ENCODE measurements at regions not wholly inside any gene's neighbourhood (a gene's known extent, or its start where the extent isn't known, plus 50 kb on each side); places are given as distances from the start of the nearest gene placed in this dataset.
"Not testable (repeated sequence)": the region's sequence is repeated elsewhere in the genome, so short reads cannot be mapped to it uniquely, and the experiment has no call there.

DNA sequence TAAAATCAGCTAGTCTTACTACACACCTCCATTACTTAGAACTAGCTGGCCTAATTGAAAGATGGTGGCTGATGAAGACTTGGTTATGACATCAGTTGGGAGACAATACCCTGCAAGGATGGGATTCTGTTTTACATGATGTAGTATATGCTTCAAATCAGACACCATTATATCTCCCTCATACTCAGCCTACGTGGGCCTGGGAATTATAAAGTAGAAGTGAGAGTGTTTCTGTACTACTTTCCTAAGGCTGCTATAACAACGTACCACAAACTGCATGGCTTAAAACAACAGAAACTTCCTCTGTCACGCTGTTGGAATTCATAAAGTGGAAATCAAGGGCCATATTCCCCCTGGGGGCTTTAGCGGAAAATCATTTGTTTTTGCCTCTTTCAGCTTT is 190.4 kb downstream of the PAH start:
- no peak for DNase-seq

DNA sequence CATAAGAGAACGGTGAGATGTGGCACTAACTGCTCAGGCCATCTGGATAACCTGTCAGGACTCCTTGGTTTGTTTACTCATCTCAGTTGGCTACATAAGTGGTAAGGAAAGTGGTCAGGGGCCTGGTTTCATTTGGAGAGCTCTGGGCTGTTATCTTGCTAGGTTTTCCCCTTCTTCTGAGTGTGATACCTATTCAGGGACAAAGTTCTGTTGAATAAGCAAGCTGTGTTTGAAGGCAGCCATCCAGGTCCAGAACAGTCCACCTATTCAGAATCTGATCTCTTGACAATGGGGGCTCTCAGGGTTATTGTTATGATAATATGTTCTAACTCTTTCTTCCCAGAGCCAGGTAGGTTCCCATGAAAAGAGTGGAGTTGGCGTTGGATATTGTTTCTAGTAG is 194.9 kb downstream of the PAH start:
- DNase-seq: no peak

DNA sequence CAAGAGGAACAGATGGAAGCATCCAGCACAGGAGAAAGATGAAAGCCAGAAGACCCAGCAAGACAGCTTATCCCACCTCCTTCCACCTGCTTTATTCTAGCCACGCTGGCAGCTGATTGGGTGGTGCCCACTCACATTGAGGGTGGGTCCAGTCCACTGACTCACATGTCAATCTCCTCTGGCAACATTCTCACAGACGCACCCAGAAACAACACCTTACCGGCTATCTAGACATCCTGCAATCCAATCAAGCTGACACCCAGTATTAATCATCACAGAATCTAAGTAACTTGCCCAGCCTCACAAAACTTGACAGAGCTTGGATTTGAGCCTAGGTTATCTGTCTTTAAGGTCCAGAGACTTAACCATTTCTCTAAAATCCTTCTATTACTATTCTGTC is 208.9 kb downstream of the PAH start:
- no peak for DNase-seq

DNA sequence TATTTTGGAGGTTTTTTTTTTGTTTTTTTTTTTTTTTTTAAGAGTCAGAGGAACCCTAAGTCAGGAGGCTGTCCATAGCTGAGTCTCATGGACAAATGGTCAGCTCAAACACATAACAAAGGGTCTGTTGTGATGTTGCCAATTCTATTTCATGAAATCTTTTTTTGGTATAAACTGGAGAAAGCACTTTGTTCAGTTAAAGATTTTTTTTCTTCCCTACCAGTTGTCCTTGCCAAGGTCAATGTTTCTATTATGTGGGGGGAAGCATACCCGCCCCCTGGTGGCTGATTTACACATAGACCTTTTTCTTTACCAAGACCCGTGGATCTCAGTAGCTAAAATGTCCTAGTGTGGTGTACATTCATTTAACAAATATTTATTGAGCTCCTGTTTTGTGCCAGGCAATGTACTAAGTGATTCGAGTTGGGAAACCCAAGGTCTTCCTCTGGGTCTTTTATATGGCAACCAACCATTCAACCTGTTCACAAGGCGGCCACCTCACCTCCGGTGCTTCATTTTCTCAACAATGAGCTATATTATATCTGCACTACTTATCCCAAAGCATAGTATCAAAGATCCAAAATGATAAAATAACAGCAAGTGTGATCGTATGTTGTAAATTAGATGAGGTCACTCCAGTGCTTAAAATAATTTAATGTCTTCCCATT is 214.5 kb downstream of the PAH start:
- peak; percentile 34 for DNase-seq

DNA sequence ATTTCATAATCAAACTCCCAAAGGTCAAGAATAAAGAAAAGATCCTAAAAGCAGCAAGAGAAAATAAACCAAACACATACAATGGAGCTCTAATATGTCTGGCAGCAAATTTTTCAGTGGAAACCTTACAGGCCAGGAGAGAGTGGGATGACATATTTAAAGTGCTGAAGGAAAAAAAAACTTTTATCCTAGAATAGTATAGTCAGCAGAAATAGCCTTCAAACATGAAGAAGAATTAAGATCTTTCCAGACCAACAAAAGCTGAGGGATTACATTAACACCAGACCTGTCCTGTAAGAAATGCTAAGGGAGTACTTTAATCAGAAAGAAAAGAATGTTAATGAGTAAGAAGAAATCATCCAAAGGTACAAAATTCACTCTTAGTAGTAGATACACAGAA is 215.7 kb upstream of the IGF1 start:
- no peak for DNase-seq

DNA sequence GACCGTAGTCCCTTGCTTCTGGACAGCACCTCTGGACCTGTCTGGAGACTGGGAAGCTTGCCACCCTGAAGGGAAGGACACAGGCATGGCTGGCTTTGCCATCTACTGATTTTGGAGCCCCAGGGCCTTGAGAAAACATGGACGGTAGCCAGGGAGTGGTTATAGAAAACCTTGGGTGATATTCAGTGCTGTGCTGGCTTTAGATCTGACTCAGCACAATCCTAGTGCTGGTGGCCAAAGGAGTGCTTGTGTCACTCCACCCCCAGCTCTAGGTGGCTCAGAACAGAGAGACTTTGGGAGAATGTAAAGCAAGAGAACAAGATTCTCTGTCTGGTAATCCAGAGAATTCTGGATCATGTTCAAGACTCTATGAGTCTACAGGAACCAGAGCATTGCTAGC is 214.5 kb upstream of the IGF1 start:
- DNase-seq: no peak

DNA sequence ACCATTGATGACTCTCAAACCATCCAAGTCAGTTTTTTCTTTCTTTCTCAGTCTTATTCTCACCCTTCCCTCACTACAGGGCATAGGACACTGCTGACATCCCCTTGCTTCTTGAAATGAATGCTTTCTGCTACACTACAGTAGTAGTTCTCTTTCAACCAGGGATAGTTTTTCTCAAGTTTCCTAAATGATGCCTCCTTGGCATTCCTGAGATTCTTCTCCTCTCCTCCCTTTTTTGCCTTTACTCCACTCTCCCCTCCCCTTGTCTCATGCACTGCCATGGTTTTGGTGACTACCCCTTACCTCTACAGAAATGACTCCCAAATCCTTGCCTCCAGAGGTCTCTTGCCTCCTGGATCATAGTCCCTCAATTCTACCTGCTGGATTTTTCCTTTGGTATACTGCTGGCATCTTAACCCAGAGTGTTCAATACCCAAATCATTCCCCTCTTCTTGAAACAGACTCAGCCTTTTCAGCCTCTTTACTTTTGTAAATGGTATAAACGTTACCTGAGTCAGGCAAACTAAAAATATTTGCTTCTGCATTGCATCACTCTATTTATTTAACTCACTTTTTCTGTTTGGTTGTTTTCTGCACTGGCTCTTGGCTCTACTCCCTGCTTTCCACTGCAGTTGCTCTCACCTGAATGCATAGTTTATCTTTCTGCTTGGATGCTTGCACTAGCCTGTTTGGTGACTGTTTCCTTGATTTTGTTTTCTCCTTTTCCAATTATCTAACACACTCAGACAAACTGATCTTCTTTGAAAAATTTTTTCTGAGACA is 211.6 kb upstream of the IGF1 start:
- no peak for DNase-seq

DNA sequence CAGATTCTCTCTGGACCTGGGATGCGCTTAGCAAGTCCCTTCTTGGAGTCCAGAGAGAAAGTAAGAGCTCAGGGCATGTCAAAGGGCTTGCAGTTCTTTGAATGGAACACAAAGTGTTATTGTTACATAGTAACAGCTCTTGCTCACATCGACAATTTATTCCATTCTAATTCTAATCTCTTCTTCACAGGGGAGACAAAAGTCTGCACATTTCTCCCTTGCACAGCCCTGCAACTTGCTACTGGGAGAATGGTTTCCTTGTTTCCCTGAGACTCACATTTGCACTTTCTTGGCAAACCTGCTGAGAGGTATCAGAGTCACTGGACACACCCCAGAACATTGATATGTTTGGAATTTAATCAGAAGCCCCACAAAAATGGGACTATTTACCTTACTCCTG is 209.9 kb upstream of the IGF1 start:
- no peak for DNase-seq

DNA sequence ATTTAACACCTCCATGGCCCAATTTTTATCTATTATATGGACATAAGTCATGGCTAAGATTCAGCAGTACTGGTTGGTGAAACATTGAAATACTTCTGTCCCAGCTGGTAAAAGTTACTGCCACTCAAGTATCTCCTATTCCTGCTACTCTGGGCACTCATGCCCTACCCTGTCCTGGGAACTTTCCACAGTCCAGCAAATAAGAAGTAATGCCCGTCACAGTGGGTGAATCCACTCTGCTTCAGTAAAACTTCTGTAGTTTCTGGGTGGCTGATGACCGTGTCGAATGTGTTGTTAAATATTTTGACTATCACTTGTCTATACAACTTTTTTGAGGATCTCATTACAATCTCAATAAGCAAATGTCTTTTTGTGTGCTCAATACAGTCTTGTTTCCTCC is 209.3 kb upstream of the IGF1 start:
- no peak for DNase-seq

DNA sequence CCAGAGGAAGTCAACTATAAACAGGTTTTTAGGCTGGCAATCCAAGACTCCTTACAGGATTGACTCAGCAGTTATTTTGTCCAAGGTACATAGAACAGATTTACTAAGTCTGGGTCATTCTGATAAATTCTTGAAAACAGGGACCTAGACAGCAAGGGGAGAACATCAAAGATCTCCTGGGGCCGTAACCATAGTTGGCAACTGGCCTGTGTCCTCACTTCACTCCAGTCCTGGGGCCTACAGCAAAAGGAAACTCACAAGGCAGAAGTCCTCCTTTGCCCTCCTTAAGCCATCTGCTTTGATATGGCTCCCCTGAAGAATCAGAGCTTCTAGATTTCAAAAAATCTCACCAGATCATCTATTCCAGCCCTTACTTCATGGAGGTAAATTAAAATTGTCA is 207.2 kb upstream of the IGF1 start:
- DNase-seq: no peak

DNA sequence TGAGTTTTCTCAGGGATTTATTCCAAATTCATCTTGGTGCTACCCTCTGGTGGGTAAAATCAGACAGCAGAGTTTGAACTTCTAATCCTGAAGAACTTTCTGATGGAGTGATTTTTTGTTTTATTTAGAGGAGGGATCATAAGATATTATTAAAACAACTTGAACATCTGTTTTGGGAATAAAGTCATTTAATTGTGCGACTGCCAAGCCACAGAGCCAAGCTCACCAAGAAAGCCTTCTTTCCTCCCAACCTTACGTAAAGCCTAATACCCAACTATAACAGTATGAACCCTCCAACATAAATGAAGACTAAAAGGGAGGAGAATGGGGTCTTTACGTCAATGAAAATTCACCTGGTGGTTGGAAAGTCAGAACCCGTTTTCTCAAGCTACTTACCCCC is 205.5 kb upstream of the IGF1 start:
- DNase-seq: no peak

DNA sequence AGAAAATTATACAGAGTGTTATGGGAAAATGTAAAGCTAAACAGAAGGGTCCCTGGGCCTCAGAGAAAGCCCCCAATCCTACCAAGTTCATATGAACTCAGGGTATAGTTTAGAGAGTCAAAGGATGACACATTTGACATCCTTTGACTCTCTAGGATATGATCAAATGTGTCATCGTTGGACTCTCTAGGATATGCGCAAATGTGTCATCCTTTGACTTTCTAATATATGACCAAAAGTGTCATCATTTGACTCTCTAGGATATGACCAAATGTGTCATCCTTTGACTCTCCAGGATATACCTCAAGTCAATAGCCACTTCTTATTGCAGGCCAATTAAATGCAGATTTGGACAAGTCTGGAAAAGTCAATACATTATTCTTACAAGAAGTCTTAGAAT is 204.8 kb upstream of the IGF1 start:
- no peak for DNase-seq

DNA sequence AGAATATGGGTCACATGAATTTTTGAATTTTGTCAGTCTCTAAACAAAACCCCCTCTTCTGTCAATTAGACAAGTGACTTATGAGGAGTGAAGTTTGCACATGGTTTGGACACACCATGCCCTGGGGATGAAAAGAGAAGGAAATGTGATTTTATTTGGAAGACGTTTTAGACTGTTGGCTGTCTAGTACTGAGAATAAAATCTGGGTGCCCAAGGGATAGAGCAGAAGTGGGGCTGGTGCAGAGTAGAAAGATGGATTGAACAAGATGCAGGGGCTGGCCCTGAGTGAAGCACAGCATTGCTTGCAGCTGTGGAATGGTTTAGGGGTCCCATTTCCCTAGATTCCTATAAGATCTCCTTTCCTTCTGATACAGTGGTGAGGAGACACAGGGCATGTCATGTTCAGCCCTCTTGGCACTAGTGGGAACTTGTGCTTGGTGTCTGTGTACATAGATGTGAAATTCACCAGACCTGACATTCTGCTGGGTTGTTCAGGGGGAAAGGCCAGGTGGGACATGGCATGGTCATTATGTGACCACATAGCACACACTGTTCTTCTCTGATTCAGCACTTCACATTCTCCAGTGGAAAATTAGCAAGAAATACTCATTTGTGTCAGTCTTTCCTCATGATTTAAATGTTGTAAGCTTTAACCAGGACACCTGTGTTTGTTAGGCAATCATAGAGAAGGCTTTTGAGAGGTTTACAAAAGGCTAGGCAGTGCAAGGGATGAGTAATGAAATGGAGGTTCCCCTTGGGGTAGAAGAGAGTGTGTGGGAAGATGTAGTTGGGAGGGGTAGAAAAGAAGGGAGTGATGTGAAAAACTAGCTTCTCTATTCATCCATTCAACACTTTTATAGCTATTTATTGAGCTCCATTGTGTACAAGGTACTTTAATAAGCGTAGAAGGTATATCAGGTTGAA is 202.3 kb upstream of the IGF1 start:
- no peak for DNase-seq

DNA sequence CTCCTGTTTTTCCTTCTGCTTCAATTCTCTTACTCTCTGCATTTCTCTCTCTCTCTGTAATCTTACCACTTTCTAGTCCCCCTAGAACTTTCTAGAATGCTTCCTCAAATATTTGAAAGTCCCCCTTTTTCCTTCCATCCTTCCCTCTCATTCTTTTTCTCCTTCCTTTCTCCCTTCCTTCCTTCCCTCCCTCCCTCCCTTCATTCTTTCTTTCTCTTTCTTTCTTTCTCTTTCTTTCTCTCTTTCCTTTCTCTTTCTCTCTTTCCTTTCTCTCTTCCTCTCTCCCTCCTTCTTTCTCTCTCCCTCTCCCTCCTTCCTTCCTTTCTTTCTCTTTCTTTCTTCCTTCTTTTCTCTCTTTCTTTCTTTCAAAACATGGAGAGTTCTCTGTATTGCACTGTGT is 201.4 kb upstream of the IGF1 start:
- DNase-seq: no peak

DNA sequence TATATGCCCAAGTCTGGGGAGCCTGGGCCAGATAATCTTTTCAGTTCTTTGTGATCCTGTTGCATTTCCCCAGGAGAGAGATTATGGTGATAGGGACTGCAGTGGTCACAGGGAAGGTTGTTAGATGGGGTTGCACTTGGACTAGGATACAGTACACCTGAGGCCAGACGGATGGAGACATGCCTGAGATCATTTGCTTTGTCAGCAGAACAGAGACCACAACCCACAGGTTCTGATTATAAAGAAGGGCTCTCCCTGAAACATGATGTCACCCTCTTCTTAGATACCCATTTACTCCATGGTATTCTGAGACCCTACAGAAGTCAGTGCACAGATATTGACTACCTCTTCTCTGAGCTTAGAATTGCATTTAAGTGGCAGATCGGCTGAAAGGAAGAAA is 200.9 kb upstream of the IGF1 start:
- no peak for DNase-seq

DNA sequence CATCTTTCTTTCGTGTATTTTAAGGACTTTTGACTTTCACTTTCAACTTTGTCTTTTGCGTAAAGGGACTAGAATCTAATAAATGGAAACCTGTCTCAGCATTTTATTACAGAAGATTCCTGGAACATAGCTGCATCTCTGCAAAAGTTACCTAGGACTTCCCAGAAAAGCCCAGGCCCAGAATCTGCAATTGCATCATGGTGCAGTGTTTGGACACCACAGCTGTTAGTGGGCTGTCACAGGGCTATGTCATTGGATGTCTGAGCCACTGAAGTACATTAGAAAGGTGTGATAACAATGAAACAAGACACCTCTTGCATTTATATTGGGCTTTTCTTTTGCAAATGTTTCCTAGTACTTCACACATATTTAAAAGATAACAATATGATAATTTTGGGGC is 199.9 kb upstream of the IGF1 start:
- no peak for DNase-seq

DNA sequence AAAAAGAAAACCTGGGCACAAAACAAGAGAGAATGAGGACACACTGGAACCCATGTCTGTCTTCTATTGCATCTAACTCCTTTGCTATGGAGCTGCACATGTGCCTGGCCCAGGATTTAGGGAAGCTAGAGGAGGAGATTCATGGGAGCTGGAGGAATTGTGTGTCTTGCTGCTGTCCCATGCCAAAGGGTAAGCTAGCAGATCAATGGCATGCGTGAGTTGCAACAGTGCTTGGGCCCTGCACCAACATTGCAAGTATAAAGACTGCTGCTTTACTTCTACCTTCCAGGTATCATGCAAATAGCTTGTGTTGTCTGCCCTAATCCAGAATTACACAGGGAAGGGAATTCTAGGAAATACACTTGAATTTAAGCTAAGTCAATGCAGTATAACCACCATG is 196.4 kb upstream of the IGF1 start:
- no peak for DNase-seq

DNA sequence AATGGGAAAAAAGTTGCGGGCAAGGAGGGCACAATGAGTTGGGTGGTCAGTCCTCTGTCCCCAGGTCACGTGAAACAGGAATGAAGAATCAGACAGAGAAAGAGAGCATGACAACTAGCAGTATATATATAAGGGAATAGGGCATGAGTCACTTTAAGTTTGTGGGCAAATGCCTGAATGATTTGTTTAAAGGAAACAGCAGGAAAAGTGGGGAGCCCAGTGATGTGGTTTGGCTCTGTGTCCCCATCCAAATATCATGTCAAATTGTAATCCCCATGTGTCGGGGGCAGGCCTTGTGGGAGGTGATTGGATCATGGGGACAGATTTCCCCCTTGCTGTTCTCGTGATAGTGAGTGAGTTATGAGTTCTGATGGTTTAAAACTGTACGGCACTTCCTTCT is 195.3 kb upstream of the IGF1 start:
- DNase-seq: no peak

DNA sequence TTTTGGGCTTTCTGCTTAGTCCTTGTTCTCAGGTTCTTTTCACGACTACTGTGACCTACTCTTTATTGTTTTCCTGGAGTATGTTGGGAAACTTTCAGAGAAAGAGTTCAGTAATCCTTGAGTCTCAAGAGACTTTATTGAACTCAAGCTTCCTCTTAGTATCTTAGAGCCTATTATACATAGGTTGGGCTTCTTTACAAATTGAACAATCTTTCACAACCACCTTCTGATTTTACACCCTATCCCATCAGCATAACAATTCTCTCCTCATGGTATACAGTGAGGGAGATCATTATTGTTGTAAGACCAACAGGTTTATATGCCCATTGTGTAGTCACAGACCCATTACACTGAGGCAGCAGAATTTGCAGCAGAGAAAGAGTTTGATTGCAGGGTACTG is 193.2 kb upstream of the IGF1 start:
- no peak for DNase-seq

DNA sequence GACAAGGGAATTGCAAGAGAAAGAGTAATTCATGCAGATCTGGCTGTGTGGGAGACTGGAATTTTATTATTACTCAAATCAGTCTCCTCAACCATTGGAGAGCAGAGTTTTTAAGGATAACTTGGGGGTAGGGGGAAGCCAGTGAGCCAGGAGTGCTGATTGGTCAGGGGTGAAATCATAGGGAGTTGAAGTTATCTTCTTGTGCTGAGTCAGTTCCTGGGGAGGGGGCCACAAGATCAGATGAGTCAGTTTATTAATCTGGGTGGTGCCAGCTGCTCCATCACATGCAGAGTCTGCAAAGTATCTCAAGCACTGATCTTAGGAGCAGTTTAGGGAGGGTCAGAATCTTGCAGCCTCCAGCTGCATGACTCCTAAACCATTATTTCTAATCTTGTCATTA is 191.8 kb upstream of the IGF1 start:
- DNase-seq: not testable (repeated sequence)

DNA sequence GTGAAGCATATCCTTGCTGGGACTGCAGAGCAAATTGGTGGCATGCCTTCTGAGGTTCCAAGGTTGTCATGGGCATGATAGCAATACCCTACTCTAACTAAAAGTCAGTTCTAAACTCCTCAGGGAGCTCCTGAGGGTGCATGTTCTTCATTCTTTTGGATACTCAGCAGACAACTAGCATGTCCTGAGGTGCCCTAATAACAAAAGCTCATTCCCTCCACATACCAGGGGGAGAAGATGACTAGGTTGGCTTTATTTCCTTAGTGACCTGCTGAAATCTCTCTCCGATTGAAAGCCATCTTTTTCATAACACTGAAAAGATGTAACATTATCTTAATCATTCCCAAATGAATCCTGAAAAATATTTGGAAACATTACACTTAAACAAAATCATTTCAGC is 188.7 kb upstream of the IGF1 start:
- no peak for DNase-seq

DNA sequence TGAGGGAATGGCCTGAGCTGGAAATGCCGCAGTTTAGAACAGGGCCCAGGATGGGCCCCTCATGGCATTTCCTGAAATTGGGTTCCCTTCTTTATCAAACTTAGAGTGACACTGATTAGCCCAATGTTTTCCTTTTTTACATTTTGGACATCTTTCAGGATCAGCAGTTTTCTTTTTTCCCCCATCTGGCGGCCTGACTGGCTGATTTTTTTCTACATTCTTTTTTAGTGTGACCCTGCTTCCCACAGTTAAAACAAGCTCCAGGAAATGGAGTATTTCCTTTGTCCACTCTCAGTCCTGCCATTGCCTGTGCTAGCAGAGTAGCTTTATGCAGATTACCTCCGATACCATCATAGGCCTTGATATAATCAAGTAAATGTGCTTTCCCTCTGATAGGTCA is 185.8 kb upstream of the IGF1 start:
- DNase-seq: not testable (repeated sequence)

DNA sequence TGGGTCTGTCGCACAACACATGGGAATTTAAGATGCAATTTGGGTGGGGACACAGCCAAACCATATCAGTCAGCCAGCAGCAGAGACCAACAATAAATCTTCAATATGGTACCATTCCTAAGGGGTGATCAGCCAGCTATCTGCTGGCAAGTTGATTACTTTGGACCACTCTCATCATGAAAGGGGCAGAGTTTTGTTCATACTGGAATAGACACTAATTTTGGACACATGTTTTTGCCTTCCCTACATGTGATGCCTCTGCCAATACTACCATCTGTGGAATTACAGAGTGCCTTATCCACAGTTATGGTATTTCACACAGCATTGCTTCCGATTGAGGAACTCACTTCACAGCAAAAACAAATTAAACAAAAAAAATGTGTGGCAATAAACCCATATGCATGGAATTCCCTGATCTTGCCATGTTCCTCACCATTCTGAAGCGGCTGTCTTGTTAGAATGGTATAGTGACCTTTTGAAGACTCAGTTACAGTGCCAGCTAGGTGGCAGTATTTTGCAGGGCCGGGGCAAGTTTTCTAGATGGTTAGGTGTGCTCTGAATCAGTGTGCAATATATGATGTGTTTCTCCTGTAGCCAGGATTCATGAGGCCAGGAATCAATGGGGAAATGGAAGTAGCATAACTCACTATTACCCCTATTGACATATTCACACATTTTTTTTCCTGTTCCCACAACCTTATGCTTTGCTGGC is 179.0 kb upstream of the IGF1 start:
- DNase-seq: no peak

All from left hindlimb (tissue), 1 donor.